HepG2 (cell line): ENCODE measurements at regions not wholly inside any gene's neighbourhood (a gene's known extent, or its start where the extent isn't known, plus 50 kb on each side); places are given as distances from the start of the nearest gene placed in this dataset.

ENCODE experiments used
- CAMTA2 ChIP-seq: sonication (generic); formaldehyde crosslinking; IDR thresholded peaks from 2 replicates; pipeline ENCODE4 v1.4.0; 2020; ENCODE audit warnings: mild to moderate bottlenecking, missing genetic modification reagents, borderline replicate concordance
- CBX2 ChIP-seq, 2 experiments: fragments of 200-600 bp in 1 of 2; sonication (generic); formaldehyde crosslinking in 1 of 2; IDR thresholded peaks; 2 replicates each; pipeline versions ENCODE4 v1.7.0 to v1.8.1; 2018 to 2022; ENCODE audit warnings: low read depth in 2 of 2, low read length in 1 of 2, mild to moderate bottlenecking in 1 of 2, missing genetic modification reagents in 1 of 2
- DMAP1 ChIP-seq: IDR thresholded peaks from 2 replicates; pipeline ENCODE4 v1.6.1; 2016
- HOXA9 ChIP-seq: sonication (generic); formaldehyde crosslinking; IDR thresholded peaks from 2 replicates; pipeline ENCODE4 v1.8.1; 2022; ENCODE audit warnings: missing genetic modification reagents, mild to moderate bottlenecking, moderate library complexity, borderline replicate concordance
- JARID2 ChIP-seq: sonication (generic); formaldehyde crosslinking; IDR thresholded peaks from 2 replicates; pipeline ENCODE4 v1.8.1; 2023; ENCODE audit warnings: missing genetic modification reagents, inconsistent platforms; ENCODE audit not compliant: insufficient replicate concordance
- THAP11 ChIP-seq: IDR thresholded peaks from 2 replicates; pipeline ENCODE4 v1.6.1; 2016; ENCODE audit warnings: missing biosample characterization, missing genetic modification reagents
- ZNF318 ChIP-seq: sonication (generic); formaldehyde crosslinking; IDR thresholded peaks from 2 replicates; pipeline ENCODE4 v1.4.0; 2020; ENCODE audit warnings: mild to moderate bottlenecking, missing genetic modification reagents
- ZNF407 ChIP-seq: sonication (generic); formaldehyde crosslinking; IDR thresholded peaks from one replicate; pipeline ENCODE4 v1.5.1; 2020; ENCODE audit warnings: mild to moderate bottlenecking, missing genetic modification reagents; ENCODE audit errors: not compliant biosample characterization

DNA sequence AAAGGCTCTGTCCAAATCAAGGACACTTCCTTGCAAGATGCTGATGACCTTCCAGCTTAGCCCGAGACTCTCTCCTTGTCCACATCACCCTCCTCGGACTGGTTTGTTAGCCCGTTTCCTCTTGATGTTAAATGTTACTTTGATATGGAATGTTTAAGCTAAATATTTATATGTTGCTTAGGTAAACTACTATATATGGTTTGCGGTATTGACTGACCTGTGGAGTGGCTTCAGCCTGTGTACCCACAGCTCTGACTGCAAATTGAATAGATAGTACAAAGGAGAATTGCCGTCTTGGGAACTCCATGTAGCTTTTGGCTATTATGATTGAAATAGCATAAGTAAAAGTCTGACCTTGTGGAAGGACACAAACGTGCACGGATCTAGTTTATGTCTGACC lies 422.0 kb downstream of the YTHDC2 start (continued):
- TF ChIP-seq ZNF318, result no peak
- TF ChIP-seq CBX2 (IDR thresholded peaks at IDR 0.05; ENCODE audit: low read depth, low read length), result no peak
- no peak for TF ChIP-seq CBX2 (CRISPR knock-in tag; IDR thresholded peaks at IDR 0.05; ENCODE audit: low read depth)
- no peak for TF ChIP-seq CAMTA2 (CRISPR knock-in tag)
- TF ChIP-seq DMAP1, result no peak
- TF ChIP-seq THAP11 (CRISPR knock-in tag), result no peak
- no peak for TF ChIP-seq JARID2 (CRISPR knock-in tag)
- no peak for TF ChIP-seq ZNF407 (CRISPR knock-in tag)
- no peak for TF ChIP-seq HOXA9 (CRISPR knock-in tag)
